HAP-1 (cell line): ENCODE measurements at regions not wholly inside any gene's neighbourhood (a gene's known extent, or its start where the extent isn't known, plus 50 kb on each side); places are given as distances from the start of the nearest gene placed in this dataset.
A peak's percentile ranks its signal among the peaks of the same experiment; 100 is the strongest.

Experiments used
- DNase-seq, 2 experiments: peaks; one replicate each; pipeline ENCODE4 v3.0.0-alpha.2; 2016 to 2020; ENCODE audit warnings: low spot score in 2 of 2
- H3K27me3 ChIP-seq: fragments of 250-450 bp; sonication (Bioruptor Pico); 2 replicates; pipeline ENCODE4 v1.5.1; 2020; ENCODE audit warnings: low read depth, mild to moderate bottlenecking, moderate library complexity
- H3K36me3 ChIP-seq: fragments of 250-450 bp; sonication (Bioruptor Pico); replicated peaks from 2 replicates; pipeline ENCODE4 v1.5.1; 2020; ENCODE audit warnings: mild to moderate bottlenecking
- H3K4me1 ChIP-seq: fragments of 250-450 bp; sonication (Bioruptor Pico); 2 replicates; pipeline ENCODE4 v1.5.1; 2020; ENCODE audit warnings: mild to moderate bottlenecking
- H3K4me3 ChIP-seq: fragments of 250-450 bp; sonication (Bioruptor Pico); 2 replicates; pipeline ENCODE4 v1.5.1; 2020; ENCODE audit warnings: mild to moderate bottlenecking, moderate library complexity
- H3K9me3 ChIP-seq: fragments of 250-450 bp; sonication (Bioruptor Pico); 2 replicates; pipeline ENCODE4 v1.5.1; 2020; ENCODE audit warnings: mild to moderate bottlenecking, moderate library complexity
- in situ Hi-C: fragments of 300-500 bp; cut with MboI; formaldehyde crosslinking; loops from 3 replicates; pipeline ENCODE4 v1.14.3; 2020; ENCODE audit warnings: low sequenced_read_pairs, inconsistent platforms, mixed read lengths

GRCh38 chr7:47104206-47104549 is 477.7 kb downstream of the TNS3 start:
- Histone ChIP-seq H3K27me3 (peaks cover 2% of the 10 kb centered on the region; the same call in 1 of the 2 replicates), H3K4me3 (no peak overlapping the region), H3K4me1 (no peaks in the 10 kb centered on the region), H3K36me3 (no peaks in the 10 kb centered on the region), H3K9me3 (no peaks in the 10 kb centered on the region)
- in situ Hi-C loops: no loop called here
- DNase-seq: no peak

- DNase-seq: no peak
- Histone ChIP-seq H3K27me3 (peaks cover 2% of the 10 kb centered on the region; the same call in 1 of the 2 replicates), H3K4me3 (no peak overlapping the region), H3K36me3 (no peaks in the 10 kb centered on the region), H3K9me3 (no peaks in the 10 kb centered on the region), H3K4me1 (no peaks in the 10 kb centered on the region)
- in situ Hi-C loops: no loop called here
Measured at GRCh38 chr7:47103498-47104205, 478.3 kb downstream of the TNS3 start.

- H3K4me1 ChIP-seq: no peaks in the 10 kb centered on the region
- in situ Hi-C loops: no loop called here
- no peak for DNase-seq
- no peak overlapping the region for H3K4me3 ChIP-seq
- no peaks in the 10 kb centered on the region for H3K9me3 ChIP-seq
- no peaks in the 10 kb centered on the region; the same call in 1 of the 2 replicates for H3K27me3 ChIP-seq
- H3K36me3 ChIP-seq: no peaks in the 10 kb centered on the region
Measured at GRCh38 chr7:47102331-47102841, 479.5 kb downstream of the TNS3 start.

- Histone ChIP-seq H3K4me1 (no peaks in the 10 kb centered on the region), H3K36me3 (no peaks in the 10 kb centered on the region), H3K4me3 (no peak overlapping the region), H3K9me3 (no peaks in the 10 kb centered on the region), H3K27me3 (no peaks in the 10 kb centered on the region; the same call in 1 of the 2 replicates)
- in situ Hi-C loops: no loop called here
- DNase-seq: peak; percentile 38 to 70
Measured at GRCh38 chr7:47100817-47101435, 481.0 kb downstream of the TNS3 start.

- Histone ChIP-seq H3K4me1 (no peaks in the 10 kb centered on the region), H3K9me3 (no peaks in the 10 kb centered on the region), H3K36me3 (no peaks in the 10 kb centered on the region), H3K27me3 (no peaks in the 10 kb centered on the region; the same call in 1 of the 2 replicates), H3K4me3 (no peak overlapping the region)
- in situ Hi-C loops: no loop called here
- no peak for DNase-seq
Measured at GRCh38 chr7:47100148-47100816, 481.6 kb downstream of the TNS3 start.

GRCh38 chr7:47097431-47097830 is 484.5 kb downstream of the TNS3 start:
- no peak overlapping the region for H3K4me3 ChIP-seq
- H3K36me3 ChIP-seq: no peaks in the 10 kb centered on the region
- no peaks in the 10 kb centered on the region for H3K9me3 ChIP-seq
- in situ Hi-C loops: no loop called here
- no peaks in the 10 kb centered on the region; the same call in 1 of the 2 replicates for H3K27me3 ChIP-seq
- no peak for DNase-seq
- no peaks in the 10 kb centered on the region for H3K4me1 ChIP-seq

- Histone ChIP-seq H3K4me3 (no peak overlapping the region), H3K4me1 (no peaks in the 10 kb centered on the region), H3K36me3 (no peaks in the 10 kb centered on the region), H3K27me3 (no peaks in the 10 kb centered on the region; the same call in 1 of the 2 replicates), H3K9me3 (no peaks in the 10 kb centered on the region)
- no peak for DNase-seq
- in situ Hi-C loops: no loop called here
Measured at GRCh38 chr7:47095946-47096345, 486.0 kb downstream of the TNS3 start.

GRCh38 chr7:47094462-47094861 is 487.4 kb downstream of the TNS3 start:
- H3K27me3 ChIP-seq: no peaks in the 10 kb centered on the region
- no peaks in the 10 kb centered on the region for H3K4me1 ChIP-seq
- no peaks in the 10 kb centered on the region for H3K36me3 ChIP-seq
- in situ Hi-C loops: no loop called here
- no peak for DNase-seq
- no peak overlapping the region for H3K4me3 ChIP-seq
- H3K9me3 ChIP-seq: no peaks in the 10 kb centered on the region

- Histone ChIP-seq H3K36me3 (no peaks in the 10 kb centered on the region), H3K4me3 (no peak overlapping the region), H3K27me3 (no peaks in the 10 kb centered on the region), H3K4me1 (no peaks in the 10 kb centered on the region), H3K9me3 (no peaks in the 10 kb centered on the region)
- in situ Hi-C loops: no loop called here
- DNase-seq: no peak
Measured at GRCh38 chr7:47093320-47094234, 488.3 kb downstream of the TNS3 start.

GRCh38 chr7:47092336-47092735 is 489.6 kb downstream of the TNS3 start:
- in situ Hi-C loops: no loop called here
- Histone ChIP-seq H3K4me3 (no peak overlapping the region), H3K4me1 (no peaks in the 10 kb centered on the region), H3K27me3 (no peaks in the 10 kb centered on the region), H3K36me3 (no peaks in the 10 kb centered on the region), H3K9me3 (no peaks in the 10 kb centered on the region)
- DNase-seq: no peak

GRCh38 chr7:47091141-47091540 is 490.8 kb downstream of the TNS3 start:
- Histone ChIP-seq H3K4me1 (no peaks in the 10 kb centered on the region), H3K4me3 (no peak overlapping the region), H3K36me3 (no peaks in the 10 kb centered on the region), H3K27me3 (no peaks in the 10 kb centered on the region), H3K9me3 (no peaks in the 10 kb centered on the region)
- DNase-seq: no peak
- in situ Hi-C loops: no loop called here

- Histone ChIP-seq H3K4me1 (no peaks in the 10 kb centered on the region), H3K9me3 (no peaks in the 10 kb centered on the region), H3K27me3 (no peaks in the 10 kb centered on the region), H3K4me3 (no peak overlapping the region), H3K36me3 (no peaks in the 10 kb centered on the region)
- no peak for DNase-seq
- in situ Hi-C loops: loop anchor here (5.0 kb wide), 1 partner anchor 1167 kb away; the partner anchor contains the start of gene IGFBP3
Measured at GRCh38 chr7:47089461-47089860, 492.4 kb downstream of the TNS3 start.

GRCh38 chr7:47089068-47089417 is 492.9 kb downstream of the TNS3 start:
- H3K4me1 ChIP-seq: no peaks in the 10 kb centered on the region
- H3K9me3 ChIP-seq: no peaks in the 10 kb centered on the region
- DNase-seq: no peak
- in situ Hi-C loops: loop anchor here (5.0 kb wide), 1 partner anchor 1167 kb away; the partner anchor contains the start of gene IGFBP3
- no peaks in the 10 kb centered on the region for H3K27me3 ChIP-seq
- no peaks in the 10 kb centered on the region for H3K36me3 ChIP-seq
- no peak overlapping the region for H3K4me3 ChIP-seq
